ENCODE measurements at regions not wholly inside any gene's neighbourhood (a gene's known extent, or its start where the extent isn't known, plus 50 kb on each side); places are given as distances from the start of the nearest gene placed in this dataset.

GRCh38 chr18:67864677-67865340 is 348.3 kb upstream of the DSEL start:
- H3K27me3 ChIP-seq (replicated peaks in 2 of 5; ENCODE audit: control insufficient read depth in 4 of 5, insufficient read depth in 5 of 5, low read length in 4 of 5) = no peaks in the 10 kb centered on the region
- no peaks in the 10 kb centered on the region for H3K4me1 ChIP-seq (ENCODE audit: control extremely low read depth in 1 of 4, control insufficient read depth in 4 of 4, insufficient read depth in 4 of 4, low read length in 3 of 4)
- H3K4me3 ChIP-seq (ENCODE audit: control insufficient read depth in 1 of 7, extremely low read depth in 1 of 7, insufficient read depth in 4 of 7, low read depth in 2 of 7, low read length in 6 of 7) = no peak overlapping the region
- no peak for DNase-seq
- no peak overlapping the region for H3K27ac ChIP-seq (ENCODE audit: insufficient read depth in 1 of 2, low read depth in 1 of 2, low read length in 2 of 2, poor library complexity in 1 of 2, severe bottlenecking in 2 of 2)
- no peaks in the 10 kb centered on the region for H3K9me3 ChIP-seq (ENCODE audit: control extremely low read depth in 1 of 5, control insufficient read depth in 4 of 5, insufficient read depth in 2 of 5, low read depth in 1 of 5, low read length in 4 of 5)
- ChIA-PET CTCF (interaction anchor here (1.3 kb wide), 1 partner anchor 9 kb away, joined by 3 read pairs; no protein-coding TSS in a partner anchor), POLR2A (no interaction called here)
- no peaks in the 10 kb centered on the region for H3K36me3 ChIP-seq (ENCODE audit: control insufficient read depth in 4 of 4, insufficient read depth in 4 of 4, low read length in 3 of 4)
- 100% methylated on average over 1 of the region's 2 CpGs for WGBS (ENCODE audit: insufficient coverage)

GRCh38 chr18:67862069-67862468 is 345.5 kb upstream of the DSEL start:
- no peak overlapping the region for H3K27ac ChIP-seq (ENCODE audit: insufficient read depth in 1 of 2, low read depth in 1 of 2, low read length in 2 of 2, poor library complexity in 1 of 2, severe bottlenecking in 2 of 2)
- WGBS (ENCODE audit: insufficient coverage) = no CpG with 5 or more reads among the region's 1 CpG
- no peaks in the 10 kb centered on the region for H3K9me3 ChIP-seq (ENCODE audit: control extremely low read depth in 1 of 5, control insufficient read depth in 4 of 5, insufficient read depth in 2 of 5, low read depth in 1 of 5, low read length in 4 of 5)
- DNase-seq = no peak
- no peak overlapping the region for H3K4me3 ChIP-seq (ENCODE audit: control insufficient read depth in 1 of 7, extremely low read depth in 1 of 7, insufficient read depth in 4 of 7, low read depth in 2 of 7, low read length in 6 of 7)
- H3K4me1 ChIP-seq (ENCODE audit: control extremely low read depth in 1 of 4, control insufficient read depth in 4 of 4, insufficient read depth in 4 of 4, low read length in 3 of 4) = no peaks in the 10 kb centered on the region
- CTCF ChIA-PET = no interaction called here
- H3K36me3 ChIP-seq (ENCODE audit: control insufficient read depth in 4 of 4, insufficient read depth in 4 of 4, low read length in 3 of 4) = no peaks in the 10 kb centered on the region
- no peaks in the 10 kb centered on the region for H3K27me3 ChIP-seq (replicated peaks in 2 of 5; ENCODE audit: control insufficient read depth in 4 of 5, insufficient read depth in 5 of 5, low read length in 4 of 5)
- POLR2A ChIA-PET = no interaction called here

GRCh38 chr18:67854340-67854739 is 337.8 kb upstream of the DSEL start:
- ChIA-PET CTCF (no interaction called here), POLR2A (no interaction called here)
- Histone ChIP-seq H3K36me3 (ENCODE audit: control insufficient read depth in 4 of 4, insufficient read depth in 4 of 4, low read length in 3 of 4) (no peaks in the 10 kb centered on the region), H3K4me1 (ENCODE audit: control extremely low read depth in 1 of 4, control insufficient read depth in 4 of 4, insufficient read depth in 4 of 4, low read length in 3 of 4) (no peaks in the 10 kb centered on the region), H3K27me3 (replicated peaks in 2 of 5; ENCODE audit: control insufficient read depth in 4 of 5, insufficient read depth in 5 of 5, low read length in 4 of 5) (no peaks in the 10 kb centered on the region), H3K27ac (ENCODE audit: insufficient read depth in 1 of 2, low read depth in 1 of 2, low read length in 2 of 2, poor library complexity in 1 of 2, severe bottlenecking in 2 of 2) (no peak overlapping the region), H3K9me3 (ENCODE audit: control extremely low read depth in 1 of 5, control insufficient read depth in 4 of 5, insufficient read depth in 2 of 5, low read depth in 1 of 5, low read length in 4 of 5) (no peaks in the 10 kb centered on the region), H3K4me3 (ENCODE audit: control insufficient read depth in 1 of 7, extremely low read depth in 1 of 7, insufficient read depth in 4 of 7, low read depth in 2 of 7, low read length in 6 of 7) (no peak overlapping the region)
- DNase-seq = no peak

GRCh38 chr18:67846422-67847098 is 330.0 kb upstream of the DSEL start:
- Histone ChIP-seq H3K4me3 (ENCODE audit: control insufficient read depth in 1 of 7, extremely low read depth in 1 of 7, insufficient read depth in 4 of 7, low read depth in 2 of 7, low read length in 6 of 7) (no peak overlapping the region), H3K36me3 (ENCODE audit: control insufficient read depth in 4 of 4, insufficient read depth in 4 of 4, low read length in 3 of 4) (no peaks in the 10 kb centered on the region), H3K4me1 (ENCODE audit: control extremely low read depth in 1 of 4, control insufficient read depth in 4 of 4, insufficient read depth in 4 of 4, low read length in 3 of 4) (no peaks in the 10 kb centered on the region), H3K9me3 (ENCODE audit: control extremely low read depth in 1 of 5, control insufficient read depth in 4 of 5, insufficient read depth in 2 of 5, low read depth in 1 of 5, low read length in 4 of 5) (peaks cover 0 to 3% (median 0%) of the 10 kb centered on the region in 5 experiments), H3K27me3 (replicated peaks in 2 of 5; ENCODE audit: control insufficient read depth in 4 of 5, insufficient read depth in 5 of 5, low read length in 4 of 5) (no peaks in the 10 kb centered on the region), H3K27ac (ENCODE audit: insufficient read depth in 1 of 2, low read depth in 1 of 2, low read length in 2 of 2, poor library complexity in 1 of 2, severe bottlenecking in 2 of 2) (no peak overlapping the region)
- CTCF ChIA-PET = no interaction called here
- POLR2A ChIA-PET = no interaction called here
- WGBS (ENCODE audit: insufficient coverage) = 96% methylated on average over 4 of the region's 4 CpGs
- DNase-seq = no peak

GRCh38 chr18:67845035-67845434 is 328.5 kb upstream of the DSEL start:
- Histone ChIP-seq H3K4me3 (ENCODE audit: control insufficient read depth in 1 of 7, extremely low read depth in 1 of 7, insufficient read depth in 4 of 7, low read depth in 2 of 7, low read length in 6 of 7) (no peak overlapping the region), H3K9me3 (ENCODE audit: control extremely low read depth in 1 of 5, control insufficient read depth in 4 of 5, insufficient read depth in 2 of 5, low read depth in 1 of 5, low read length in 4 of 5) (peaks cover 0 to 3% (median 0%) of the 10 kb centered on the region in 5 experiments), H3K36me3 (ENCODE audit: control insufficient read depth in 4 of 4, insufficient read depth in 4 of 4, low read length in 3 of 4) (no peaks in the 10 kb centered on the region), H3K27me3 (replicated peaks in 2 of 5; ENCODE audit: control insufficient read depth in 4 of 5, insufficient read depth in 5 of 5, low read length in 4 of 5) (no peaks in the 10 kb centered on the region), H3K27ac (ENCODE audit: insufficient read depth in 1 of 2, low read depth in 1 of 2, low read length in 2 of 2, poor library complexity in 1 of 2, severe bottlenecking in 2 of 2) (no peak overlapping the region), H3K4me1 (ENCODE audit: control extremely low read depth in 1 of 4, control insufficient read depth in 4 of 4, insufficient read depth in 4 of 4, low read length in 3 of 4) (no peaks in the 10 kb centered on the region)
- ChIA-PET CTCF (no interaction called here), POLR2A (no interaction called here)
- DNase-seq = no peak

GRCh38 chr18:67840379-67840778 is 323.9 kb upstream of the DSEL start:
- DNase-seq = no peak
- ChIA-PET CTCF (no interaction called here), POLR2A (no interaction called here)
- Histone ChIP-seq H3K4me1 (ENCODE audit: control extremely low read depth in 1 of 4, control insufficient read depth in 4 of 4, insufficient read depth in 4 of 4, low read length in 3 of 4) (no peaks in the 10 kb centered on the region), H3K9me3 (ENCODE audit: control extremely low read depth in 1 of 5, control insufficient read depth in 4 of 5, insufficient read depth in 2 of 5, low read depth in 1 of 5, low read length in 4 of 5) (no peaks in the 10 kb centered on the region), H3K36me3 (ENCODE audit: control insufficient read depth in 4 of 4, insufficient read depth in 4 of 4, low read length in 3 of 4) (no peaks in the 10 kb centered on the region), H3K4me3 (ENCODE audit: control insufficient read depth in 1 of 7, extremely low read depth in 1 of 7, insufficient read depth in 4 of 7, low read depth in 2 of 7, low read length in 6 of 7) (no peak overlapping the region), H3K27me3 (replicated peaks in 2 of 5; ENCODE audit: control insufficient read depth in 4 of 5, insufficient read depth in 5 of 5, low read length in 4 of 5) (no peaks in the 10 kb centered on the region), H3K27ac (ENCODE audit: insufficient read depth in 1 of 2, low read depth in 1 of 2, low read length in 2 of 2, poor library complexity in 1 of 2, severe bottlenecking in 2 of 2) (no peak overlapping the region)
- 92% methylated on average over 2 of the region's 5 CpGs for whole genome bisulfite sequencing (ENCODE audit: insufficient coverage)

GRCh38 chr18:67818432-67818831 is 301.9 kb upstream of the DSEL start:
- Histone ChIP-seq H3K36me3 (ENCODE audit: control insufficient read depth in 4 of 4, insufficient read depth in 4 of 4, low read length in 3 of 4) (no peaks in the 10 kb centered on the region), H3K27me3 (replicated peaks in 2 of 5; ENCODE audit: control insufficient read depth in 4 of 5, insufficient read depth in 5 of 5, low read length in 4 of 5) (no peaks in the 10 kb centered on the region), H3K27ac (ENCODE audit: insufficient read depth in 1 of 2, low read depth in 1 of 2, low read length in 2 of 2, poor library complexity in 1 of 2, severe bottlenecking in 2 of 2) (no peak overlapping the region), H3K4me1 (ENCODE audit: control extremely low read depth in 1 of 4, control insufficient read depth in 4 of 4, insufficient read depth in 4 of 4, low read length in 3 of 4) (no peaks in the 10 kb centered on the region), H3K9me3 (ENCODE audit: control extremely low read depth in 1 of 5, control insufficient read depth in 4 of 5, insufficient read depth in 2 of 5, low read depth in 1 of 5, low read length in 4 of 5) (no peaks in the 10 kb centered on the region), H3K4me3 (ENCODE audit: control insufficient read depth in 1 of 7, extremely low read depth in 1 of 7, insufficient read depth in 4 of 7, low read depth in 2 of 7, low read length in 6 of 7) (no peak overlapping the region)
- ChIA-PET CTCF (no interaction called here), POLR2A (no interaction called here)
- DNase-seq = no peak
- WGBS (ENCODE audit: insufficient coverage) = 100% methylated on average over 1 of the region's 2 CpGs
